GM12878 (cell line): ENCODE measurements at regions not wholly inside any gene's neighbourhood (a gene's known extent, or its start where the extent isn't known, plus 50 kb on each side); places are given as distances from the start of the nearest gene placed in this dataset.

Source experiments
- FOXM1 ChIP-seq: IDR thresholded peaks from 2 replicates; pipeline ENCODE4 v1.6.1; 2012; ENCODE audit warnings: low read depth, mild to moderate bottlenecking, inconsistent platforms, low read length, moderate library complexity
- JUND ChIP-seq: IDR thresholded peaks from 2 replicates; pipeline ENCODE4 v1.6.1; 2012; ENCODE audit warnings: low read depth, mild to moderate bottlenecking, low read length, improper control_type of control experiment, moderate library complexity
- MTA2 ChIP-seq: fragments of 450-650 bp; IDR thresholded peaks from 2 replicates; pipeline ENCODE4 v1.6.1; 2016; ENCODE audit warnings: low read depth, mild to moderate bottlenecking, moderate library complexity
- SMAD5 ChIP-seq: IDR thresholded peaks from 2 replicates; pipeline ENCODE4 v1.6.1; 2016; ENCODE audit warnings: antibody characterized with exemption, low read depth
- WRNIP1 ChIP-seq: IDR thresholded peaks from 2 replicates; pipeline ENCODE4 v1.6.1; 2011; ENCODE audit warnings: low read depth, low read length, improper control_type of control experiment, borderline replicate concordance
- TF ChIP-seq, protein P1 (sequence below): fragments of 450-650 bp; IDR thresholded peaks from 2 replicates; pipeline ENCODE4 v1.6.1; 2017; ENCODE audit warnings: borderline replicate concordance
- TF ChIP-seq, protein P2 (sequence below): IDR thresholded peaks from 2 replicates; pipeline ENCODE4 v1.6.1; 2011; ENCODE audit warnings: borderline replicate concordance, low read depth, mild to moderate bottlenecking, moderate library complexity, low read length; ENCODE audit not compliant: insufficient read depth, poor library complexity, severe bottlenecking
- TF ChIP-seq, protein P3 (sequence below): fragments of 450-650 bp; IDR thresholded peaks from 2 replicates; pipeline ENCODE4 v1.6.1; 2017; ENCODE audit warnings: antibody characterized with exemption, mild to moderate bottlenecking, moderate library complexity

DNA sequence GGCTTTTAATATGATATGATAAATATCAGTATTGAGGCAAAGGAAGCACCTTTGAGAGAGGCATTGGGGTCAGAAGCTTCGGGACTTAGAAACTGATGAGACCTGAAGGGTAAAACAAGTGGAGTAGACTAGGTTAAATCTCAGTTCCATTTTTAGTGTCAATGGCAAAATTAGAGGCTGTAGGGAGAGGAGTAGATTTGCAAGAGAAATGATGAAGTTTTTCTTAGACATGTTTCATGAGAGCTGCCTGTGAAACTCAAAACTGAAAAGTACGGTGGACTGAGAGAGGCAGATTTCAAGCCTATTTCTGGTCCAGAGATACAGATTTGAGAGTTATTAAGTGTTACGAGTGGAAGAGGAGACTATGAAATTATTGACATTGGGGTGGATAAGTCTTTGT lies 278.5 kb downstream of the TAF11L14 start (continued):
- TF ChIP-seq, protein P1, sequence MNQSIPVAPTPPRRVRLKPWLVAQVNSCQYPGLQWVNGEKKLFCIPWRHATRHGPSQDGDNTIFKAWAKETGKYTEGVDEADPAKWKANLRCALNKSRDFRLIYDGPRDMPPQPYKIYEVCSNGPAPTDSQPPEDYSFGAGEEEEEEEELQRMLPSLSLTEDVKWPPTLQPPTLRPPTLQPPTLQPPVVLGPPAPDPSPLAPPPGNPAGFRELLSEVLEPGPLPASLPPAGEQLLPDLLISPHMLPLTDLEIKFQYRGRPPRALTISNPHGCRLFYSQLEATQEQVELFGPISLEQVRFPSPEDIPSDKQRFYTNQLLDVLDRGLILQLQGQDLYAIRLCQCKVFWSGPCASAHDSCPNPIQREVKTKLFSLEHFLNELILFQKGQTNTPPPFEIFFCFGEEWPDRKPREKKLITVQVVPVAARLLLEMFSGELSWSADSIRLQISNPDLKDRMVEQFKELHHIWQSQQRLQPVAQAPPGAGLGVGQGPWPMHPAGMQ = no peak
- TF ChIP-seq FOXM1 = no peak
- TF ChIP-seq, protein P2, sequence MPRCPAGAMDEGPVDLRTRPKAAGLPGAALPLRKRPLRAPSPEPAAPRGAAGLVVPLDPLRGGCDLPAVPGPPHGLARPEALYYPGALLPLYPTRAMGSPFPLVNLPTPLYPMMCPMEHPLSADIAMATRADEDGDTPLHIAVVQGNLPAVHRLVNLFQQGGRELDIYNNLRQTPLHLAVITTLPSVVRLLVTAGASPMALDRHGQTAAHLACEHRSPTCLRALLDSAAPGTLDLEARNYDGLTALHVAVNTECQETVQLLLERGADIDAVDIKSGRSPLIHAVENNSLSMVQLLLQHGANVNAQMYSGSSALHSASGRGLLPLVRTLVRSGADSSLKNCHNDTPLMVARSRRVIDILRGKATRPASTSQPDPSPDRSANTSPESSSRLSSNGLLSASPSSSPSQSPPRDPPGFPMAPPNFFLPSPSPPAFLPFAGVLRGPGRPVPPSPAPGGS = no peak
- TF ChIP-seq, protein P3, sequence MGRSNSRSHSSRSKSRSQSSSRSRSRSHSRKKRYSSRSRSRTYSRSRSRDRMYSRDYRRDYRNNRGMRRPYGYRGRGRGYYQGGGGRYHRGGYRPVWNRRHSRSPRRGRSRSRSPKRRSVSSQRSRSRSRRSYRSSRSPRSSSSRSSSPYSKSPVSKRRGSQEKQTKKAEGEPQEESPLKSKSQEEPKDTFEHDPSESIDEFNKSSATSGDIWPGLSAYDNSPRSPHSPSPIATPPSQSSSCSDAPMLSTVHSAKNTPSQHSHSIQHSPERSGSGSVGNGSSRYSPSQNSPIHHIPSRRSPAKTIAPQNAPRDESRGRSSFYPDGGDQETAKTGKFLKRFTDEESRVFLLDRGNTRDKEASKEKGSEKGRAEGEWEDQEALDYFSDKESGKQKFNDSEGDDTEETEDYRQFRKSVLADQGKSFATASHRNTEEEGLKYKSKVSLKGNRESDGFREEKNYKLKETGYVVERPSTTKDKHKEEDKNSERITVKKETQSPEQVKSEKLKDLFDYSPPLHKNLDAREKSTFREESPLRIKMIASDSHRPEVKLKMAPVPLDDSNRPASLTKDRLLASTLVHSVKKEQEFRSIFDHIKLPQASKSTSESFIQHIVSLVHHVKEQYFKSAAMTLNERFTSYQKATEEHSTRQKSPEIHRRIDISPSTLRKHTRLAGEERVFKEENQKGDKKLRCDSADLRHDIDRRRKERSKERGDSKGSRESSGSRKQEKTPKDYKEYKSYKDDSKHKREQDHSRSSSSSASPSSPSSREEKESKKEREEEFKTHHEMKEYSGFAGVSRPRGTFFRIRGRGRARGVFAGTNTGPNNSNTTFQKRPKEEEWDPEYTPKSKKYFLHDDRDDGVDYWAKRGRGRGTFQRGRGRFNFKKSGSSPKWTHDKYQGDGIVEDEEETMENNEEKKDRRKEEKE = no peak
- no peak for TF ChIP-seq JUND
- TF ChIP-seq SMAD5 = no peak
- TF ChIP-seq WRNIP1 = no peak
- TF ChIP-seq MTA2 = no peak
